ENCODE measurements at regions not wholly inside any gene's neighbourhood (a gene's known extent, or its start where the extent isn't known, plus 50 kb on each side); places are given as distances from the start of the nearest gene placed in this dataset.

DNA sequence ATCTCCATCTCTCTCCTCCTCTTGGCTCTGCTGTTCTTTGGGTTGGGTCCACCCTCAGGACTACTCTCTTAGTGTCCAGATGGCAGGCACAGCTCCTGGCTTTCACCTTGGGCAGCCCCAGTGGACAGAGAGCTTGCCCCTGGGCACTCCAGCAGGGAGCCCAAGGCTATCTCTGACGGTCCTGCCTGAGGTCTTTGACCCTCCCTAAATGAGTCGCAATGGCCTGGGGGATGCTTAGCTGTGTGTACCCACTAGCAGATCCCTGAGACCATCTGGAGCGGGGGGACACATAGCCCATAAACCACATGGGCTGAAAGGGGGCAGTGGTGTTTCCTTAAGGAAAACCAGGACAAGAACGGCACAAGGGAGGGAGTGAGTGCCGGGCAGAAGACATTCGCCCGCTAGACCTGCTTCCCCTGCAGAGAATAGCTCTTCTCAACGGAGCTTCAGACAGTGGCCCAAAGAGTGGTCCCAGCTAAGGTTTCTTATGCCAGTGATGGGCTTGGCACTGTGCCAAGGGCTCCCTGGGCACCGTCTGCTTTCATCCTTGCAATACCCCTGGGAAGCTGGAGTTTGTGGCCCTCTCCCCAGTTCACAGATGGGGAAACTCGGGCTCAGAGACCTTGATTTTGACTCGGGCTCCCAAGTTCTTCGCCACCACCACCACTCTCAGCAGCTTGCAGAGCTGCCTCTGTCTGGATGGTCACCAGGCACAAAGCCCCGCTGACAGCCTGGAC, 53.9 kb upstream of the ANO1 start:
- no peak overlapping the region for H3K4me3 ChIP-seq
- no peaks in the 10 kb centered on the region for H3K4me1 ChIP-seq (ENCODE audit: low read depth)
- H3K27me3 ChIP-seq, result no peaks in the 10 kb centered on the region
- no peaks in the 10 kb centered on the region for H3K9me3 ChIP-seq (ENCODE audit: low read depth)
- DNase-seq (ENCODE audit: low read depth in 1 of 2, low spot score in 1 of 2), result no peak
- H3K36me3 ChIP-seq, result no peaks in the 10 kb centered on the region
- TF ChIP-seq, protein P1, sequence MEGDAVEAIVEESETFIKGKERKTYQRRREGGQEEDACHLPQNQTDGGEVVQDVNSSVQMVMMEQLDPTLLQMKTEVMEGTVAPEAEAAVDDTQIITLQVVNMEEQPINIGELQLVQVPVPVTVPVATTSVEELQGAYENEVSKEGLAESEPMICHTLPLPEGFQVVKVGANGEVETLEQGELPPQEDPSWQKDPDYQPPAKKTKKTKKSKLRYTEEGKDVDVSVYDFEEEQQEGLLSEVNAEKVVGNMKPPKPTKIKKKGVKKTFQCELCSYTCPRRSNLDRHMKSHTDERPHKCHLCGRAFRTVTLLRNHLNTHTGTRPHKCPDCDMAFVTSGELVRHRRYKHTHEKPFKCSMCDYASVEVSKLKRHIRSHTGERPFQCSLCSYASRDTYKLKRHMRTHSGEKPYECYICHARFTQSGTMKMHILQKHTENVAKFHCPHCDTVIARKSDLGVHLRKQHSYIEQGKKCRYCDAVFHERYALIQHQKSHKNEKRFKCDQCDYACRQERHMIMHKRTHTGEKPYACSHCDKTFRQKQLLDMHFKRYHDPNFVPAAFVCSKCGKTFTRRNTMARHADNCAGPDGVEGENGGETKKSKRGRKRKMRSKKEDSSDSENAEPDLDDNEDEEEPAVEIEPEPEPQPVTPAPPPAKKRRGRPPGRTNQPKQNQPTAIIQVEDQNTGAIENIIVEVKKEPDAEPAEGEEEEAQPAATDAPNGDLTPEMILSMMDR (IDR thresholded peaks at IDR 0.05; ENCODE audit: low read depth, low read length), result no peak
- H3K27ac ChIP-seq, result no peak overlapping the region

DNA sequence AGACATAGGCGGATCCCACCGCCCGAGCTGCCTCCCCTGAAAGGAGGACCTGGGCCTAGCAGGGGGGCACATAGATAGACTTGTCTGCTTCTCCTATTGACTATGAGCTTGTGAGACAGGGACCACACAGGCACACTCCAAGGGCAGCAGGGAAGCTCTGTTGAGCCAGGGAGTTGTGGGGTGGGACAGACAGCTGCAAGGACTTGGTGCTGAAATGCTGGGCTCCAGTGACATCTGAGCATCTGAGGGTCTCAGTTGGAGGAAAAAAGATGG, 53.4 kb upstream of the ANO1 start:
- no peaks in the 10 kb centered on the region for H3K27me3 ChIP-seq
- H3K27ac ChIP-seq, result no peak overlapping the region
- TF ChIP-seq, protein P1 (IDR thresholded peaks at IDR 0.05; ENCODE audit: low read depth, low read length), result no peak
- no peaks in the 10 kb centered on the region for H3K4me1 ChIP-seq (ENCODE audit: low read depth)
- H3K4me3 ChIP-seq, result no peak overlapping the region
- H3K9me3 ChIP-seq (ENCODE audit: low read depth), result no peaks in the 10 kb centered on the region
- H3K36me3 ChIP-seq, result no peaks in the 10 kb centered on the region
- no peak for DNase-seq (ENCODE audit: low read depth in 1 of 2, low spot score in 1 of 2)

DNA sequence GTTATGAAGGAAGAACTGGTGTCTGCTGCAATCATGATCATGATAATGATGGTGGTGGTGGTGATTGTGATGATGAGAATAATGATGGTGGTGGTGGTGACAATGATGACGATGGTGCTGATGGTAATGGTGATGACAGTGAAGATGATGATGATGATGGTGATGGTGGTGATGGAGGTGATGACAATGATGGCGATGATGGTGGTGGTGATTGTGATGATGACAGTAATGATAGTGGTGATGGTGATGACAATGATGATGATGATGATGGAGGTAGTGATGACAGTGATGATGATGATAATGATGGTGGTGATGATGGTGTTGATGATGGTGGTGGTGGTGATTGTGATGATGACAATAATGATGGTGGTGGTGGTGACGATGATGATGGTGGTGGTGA, 52.8 kb upstream of the ANO1 start:
- TF ChIP-seq, protein P1 (IDR thresholded peaks at IDR 0.05; ENCODE audit: low read depth, low read length), result no peak
- H3K27me3 ChIP-seq, result no peaks in the 10 kb centered on the region
- no peak for DNase-seq (ENCODE audit: low read depth in 1 of 2, low spot score in 1 of 2)
- no peak overlapping the region for H3K4me3 ChIP-seq
- no peaks in the 10 kb centered on the region for H3K36me3 ChIP-seq
- no peaks in the 10 kb centered on the region for H3K4me1 ChIP-seq (ENCODE audit: low read depth)
- H3K27ac ChIP-seq, result no peak overlapping the region
- H3K9me3 ChIP-seq (ENCODE audit: low read depth), result no peaks in the 10 kb centered on the region

DNA sequence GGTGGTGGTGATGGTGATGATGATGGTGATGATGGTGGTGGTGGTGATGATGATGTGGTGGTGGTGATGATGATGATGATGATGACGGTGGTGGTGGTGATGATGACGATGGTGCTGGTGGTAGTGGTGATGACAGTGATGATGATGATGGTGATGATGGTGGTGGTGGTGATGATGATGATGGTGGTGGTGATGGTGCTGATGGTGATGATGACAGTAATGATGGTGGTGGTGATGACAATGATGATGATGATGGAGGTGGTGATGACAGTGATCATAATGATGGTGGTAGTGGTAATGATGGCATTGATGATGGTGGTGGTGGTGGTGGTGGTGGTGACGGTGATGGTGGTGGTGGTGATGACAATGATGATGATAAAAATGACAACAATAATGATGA, 52.1 kb upstream of the ANO1 start:
- TF ChIP-seq, protein P1 (IDR thresholded peaks at IDR 0.05; ENCODE audit: low read depth, low read length), result no peak
- Histone ChIP-seq H3K4me1 (ENCODE audit: low read depth) (no peaks in the 10 kb centered on the region), H3K36me3 (no peaks in the 10 kb centered on the region), H3K27ac (no peak overlapping the region), H3K4me3 (no peak overlapping the region), H3K27me3 (no peaks in the 10 kb centered on the region), H3K9me3 (ENCODE audit: low read depth) (no peaks in the 10 kb centered on the region)
- no peak for DNase-seq (ENCODE audit: low read depth in 1 of 2, low spot score in 1 of 2)

DNA sequence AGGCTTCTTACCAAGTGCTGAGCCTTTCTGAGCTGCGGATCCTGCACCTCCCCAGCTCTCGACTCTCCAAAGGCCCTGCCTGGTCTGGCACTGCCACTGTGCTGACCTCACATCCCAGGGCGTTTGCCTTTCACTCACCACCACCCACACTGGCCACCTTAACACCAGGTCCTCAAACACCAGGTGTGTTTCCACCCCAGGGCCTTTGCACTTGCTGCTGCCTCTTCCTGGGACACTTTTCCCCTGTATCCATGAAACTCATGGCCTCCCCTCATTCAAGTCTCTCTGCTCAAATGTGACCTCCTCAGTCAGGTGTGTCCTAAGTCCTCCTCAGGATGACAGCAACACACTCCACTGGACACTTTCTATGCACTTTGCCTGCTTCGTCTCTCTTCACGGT, 51.4 kb upstream of the ANO1 start:
- Histone ChIP-seq H3K9me3 (ENCODE audit: low read depth) (no peaks in the 10 kb centered on the region), H3K27me3 (no peaks in the 10 kb centered on the region), H3K4me1 (ENCODE audit: low read depth) (no peaks in the 10 kb centered on the region), H3K27ac (no peak overlapping the region), H3K4me3 (no peak overlapping the region), H3K36me3 (no peaks in the 10 kb centered on the region)
- TF ChIP-seq, protein P1 (IDR thresholded peaks at IDR 0.05; ENCODE audit: low read depth, low read length), result no peak
- DNase-seq (ENCODE audit: low read depth in 1 of 2, low spot score in 1 of 2), result no peak

DNA sequence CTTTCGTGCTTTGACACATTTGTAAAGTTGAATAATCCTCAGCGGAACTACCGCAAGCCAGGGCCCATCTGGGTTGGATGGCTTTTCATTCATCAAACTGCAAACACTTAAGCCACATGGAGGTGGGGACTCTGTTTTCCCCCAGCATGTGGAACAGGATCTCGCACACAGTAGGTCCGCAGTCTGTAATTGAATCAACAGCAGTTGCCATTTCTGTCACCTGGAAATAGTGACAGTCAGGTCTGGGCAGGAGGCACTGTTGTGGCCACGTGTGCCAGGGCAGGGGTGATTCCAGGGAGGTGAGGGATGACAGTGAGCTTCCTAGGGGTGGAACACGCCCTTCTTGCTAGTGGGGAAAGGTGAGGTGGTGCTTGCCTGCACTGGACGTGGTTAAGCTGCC, 50.7 kb upstream of the ANO1 start:
- Histone ChIP-seq H3K9me3 (ENCODE audit: low read depth) (no peaks in the 10 kb centered on the region), H3K4me1 (ENCODE audit: low read depth) (no peaks in the 10 kb centered on the region), H3K27me3 (no peaks in the 10 kb centered on the region), H3K27ac (no peak overlapping the region), H3K4me3 (no peak overlapping the region), H3K36me3 (no peaks in the 10 kb centered on the region)
- TF ChIP-seq, protein P1 (IDR thresholded peaks at IDR 0.05; ENCODE audit: low read depth, low read length), result no peak
- DNase-seq (ENCODE audit: low read depth in 1 of 2, low spot score in 1 of 2), result no peak
